Cardiac muscle cell (in vitro differentiated cells and primary cell): ENCODE measurements at regions not wholly inside any gene's neighbourhood (a gene's known extent, or its start where the extent isn't known, plus 50 kb on each side); places are given as distances from the start of the nearest gene placed in this dataset.
"Not testable (repeated sequence)": the region's sequence is repeated elsewhere in the genome, so short reads cannot be mapped to it uniquely, and the experiment has no call there.

Source experiments
- DNase-seq, 2 donors: peaks; one replicate each; pipeline versions ENCODE4 v3.0.0 to v3.0.0-alpha.2; 2010 to 2017; ENCODE audit warnings: low read depth in 1 of 2, low spot score in 1 of 2
- H3K27ac ChIP-seq: fragments of 200-600 bp; sonication (generic); 2 replicates; pipeline ENCODE4 v1.5.1; 2016
- H3K27me3 ChIP-seq: fragments of 200-600 bp; sonication (generic); 2 replicates; pipeline ENCODE4 v1.6.0; 2016; ENCODE audit warnings: control low read depth
- H3K36me3 ChIP-seq: fragments of 200-600 bp; sonication (generic); 2 replicates; pipeline ENCODE4 v1.5.1; 2016; ENCODE audit warnings: control low read depth
- H3K4me1 ChIP-seq: fragments of 200-600 bp; sonication (generic); 2 replicates; pipeline ENCODE4 v1.8.1; 2017; ENCODE audit warnings: low read depth, mild to moderate bottlenecking, mixed run types
- H3K4me3 ChIP-seq: fragments of 200-600 bp; sonication (generic); 2 replicates; pipeline ENCODE4 v1.5.1; 2016; ENCODE audit warnings: mild to moderate bottlenecking
- H3K9me3 ChIP-seq: fragments of 200-600 bp; sonication (generic); 2 replicates; pipeline ENCODE4 v1.5.1; 2017; ENCODE audit warnings: low read depth, mild to moderate bottlenecking, control low read depth
- CTCF ChIP-seq: IDR thresholded peaks from 2 replicates; pipeline ENCODE4 v1.5.1; 2012; ENCODE audit warnings: low read depth, mild to moderate bottlenecking, low read length

- no peaks in the 10 kb centered on the region for H3K27me3 ChIP-seq
- H3K4me1 ChIP-seq = no peaks in the 10 kb centered on the region
- no peak overlapping the region for H3K4me3 ChIP-seq
- no peak overlapping the region for H3K27ac ChIP-seq
- TF ChIP-seq CTCF = no peak
- DNase-seq = no peak
- H3K36me3 ChIP-seq = no peaks in the 10 kb centered on the region
- no peaks in the 10 kb centered on the region for H3K9me3 ChIP-seq
These were observed 334.0 kb downstream of the THBS2 start for GRCh38 chr6:168919470-168920179.

GRCh38 chr6:168916576-168917211 lies 337.0 kb downstream of the THBS2 start:
- H3K36me3 ChIP-seq = no peaks in the 10 kb centered on the region
- no peaks in the 10 kb centered on the region for H3K27me3 ChIP-seq
- TF ChIP-seq CTCF = no peak
- DNase-seq = peak in 1 of 2 donors; percentile 72
- no peaks in the 10 kb centered on the region for H3K4me1 ChIP-seq
- H3K27ac ChIP-seq = no peak overlapping the region
- H3K9me3 ChIP-seq = no peaks in the 10 kb centered on the region
- H3K4me3 ChIP-seq = no peak overlapping the region

GRCh38 chr6:168915855-168916254 lies 337.8 kb downstream of the THBS2 start:
- Histone ChIP-seq H3K9me3 (no peaks in the 10 kb centered on the region), H3K4me1 (no peaks in the 10 kb centered on the region), H3K36me3 (no peaks in the 10 kb centered on the region), H3K4me3 (no peak overlapping the region), H3K27ac (no peak overlapping the region), H3K27me3 (no peaks in the 10 kb centered on the region)
- no peak for TF ChIP-seq CTCF
- DNase-seq = no peak

- H3K4me3 ChIP-seq = no peak overlapping the region
- DNase-seq = no peak
- TF ChIP-seq CTCF = no peak
These were observed 338.4 kb downstream of the THBS2 start for GRCh38 chr6:168915242-168915641.

GRCh38 chr6:168913866-168914469 lies 339.7 kb downstream of the THBS2 start:
- Histone ChIP-seq H3K27ac (no peak overlapping the region), H3K9me3 (no peaks in the 10 kb centered on the region), H3K36me3 (no peaks in the 10 kb centered on the region), H3K4me3 (no peak overlapping the region), H3K27me3 (no peaks in the 10 kb centered on the region), H3K4me1 (no peaks in the 10 kb centered on the region)
- no peak for DNase-seq
- no peak for TF ChIP-seq CTCF

More at GRCh38 chr6:168915242-168915641, 338.4 kb downstream of the THBS2 start:
- Histone ChIP-seq H3K27me3 (no peaks in the 10 kb centered on the region), H3K36me3 (no peaks in the 10 kb centered on the region), H3K4me1 (no peaks in the 10 kb centered on the region), H3K9me3 (no peaks in the 10 kb centered on the region), H3K27ac (no peak overlapping the region)

- H3K36me3 ChIP-seq, H3K27ac ChIP-seq, H3K9me3 ChIP-seq, DNase-seq, H3K4me3 ChIP-seq, H3K4me1 ChIP-seq, H3K27me3 ChIP-seq: not testable (repeated sequence)
These were observed 340.3 kb downstream of the THBS2 start for GRCh38 chr6:168913231-168913865.
